HG03520 (cell line): ENCODE measurements at regions not wholly inside any gene's neighbourhood (a gene's known extent, or its start where the extent isn't known, plus 50 kb on each side); places are given as distances from the start of the nearest gene placed in this dataset.

ENCODE experiments used
- ATAC-seq: cut with Tn5 transposase; IDR thresholded peaks from one replicate; pipeline ENCODE4 v1.9.1; 2021; ENCODE audit warnings: mild to moderate bottlenecking, moderate library complexity; ENCODE audit not compliant: unreplicated experiment

GRCh38 chr10:107826171-107826570, 661.7 kb upstream of the SORCS1 start:
- no peak for ATAC-seq

GRCh38 chr10:107814865-107815487, 650.5 kb upstream of the SORCS1 start:
- no peak for ATAC-seq

- no peak for ATAC-seq
Observed at GRCh38 chr10:107813451-107814162, 649.1 kb upstream of the SORCS1 start.

DNA sequence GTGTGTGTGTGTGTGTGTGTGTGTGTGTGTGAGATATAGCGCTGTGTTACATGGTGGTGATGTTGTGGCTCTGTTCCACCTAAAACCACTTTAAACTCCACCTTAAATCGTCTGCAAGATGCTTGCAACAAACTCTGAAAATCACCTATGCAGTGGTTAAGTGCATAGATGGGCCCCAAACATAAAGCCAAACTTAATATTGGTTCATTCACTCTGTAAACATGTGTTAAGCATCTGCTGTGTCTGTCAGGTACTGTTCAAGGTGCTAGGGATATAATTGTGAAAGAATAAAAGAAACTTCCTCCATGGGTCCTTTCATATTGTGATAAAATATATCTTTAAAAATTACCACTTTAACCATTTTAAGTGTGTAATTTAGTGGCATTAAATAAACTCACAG, 645.4 kb upstream of the SORCS1 start:
- ATAC-seq: no peak

- no peak for ATAC-seq
Observed at GRCh38 chr10:107807836-107808235, 643.3 kb upstream of the SORCS1 start.

DNA sequence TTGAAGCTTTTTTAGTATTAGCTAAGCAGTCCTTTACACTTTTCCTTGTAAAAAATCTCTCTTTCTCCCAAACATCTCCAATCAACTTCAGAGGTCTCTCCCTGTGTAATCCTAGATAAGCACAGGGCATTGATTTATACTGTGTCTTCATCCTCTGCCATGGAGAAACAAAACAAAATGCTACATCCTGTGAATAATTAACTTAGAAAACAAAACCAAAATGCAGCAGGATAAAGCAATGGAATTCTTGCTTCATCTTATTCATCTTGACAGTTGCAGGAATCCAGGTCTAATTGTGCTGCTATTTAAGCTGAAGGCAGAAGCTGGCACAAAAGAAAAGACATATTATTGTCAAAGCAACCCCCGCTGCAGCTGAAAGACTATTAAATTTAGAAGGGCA, 641.5 kb upstream of the SORCS1 start:
- no peak for ATAC-seq

- no peak for ATAC-seq
Observed at GRCh38 chr10:107803546-107803945, 639.0 kb upstream of the SORCS1 start.

- ATAC-seq: no peak
Observed at GRCh38 chr10:107800061-107800460, 635.6 kb upstream of the SORCS1 start.

GRCh38 chr10:107790271-107790670, 625.8 kb upstream of the SORCS1 start:
- no peak for ATAC-seq

DNA sequence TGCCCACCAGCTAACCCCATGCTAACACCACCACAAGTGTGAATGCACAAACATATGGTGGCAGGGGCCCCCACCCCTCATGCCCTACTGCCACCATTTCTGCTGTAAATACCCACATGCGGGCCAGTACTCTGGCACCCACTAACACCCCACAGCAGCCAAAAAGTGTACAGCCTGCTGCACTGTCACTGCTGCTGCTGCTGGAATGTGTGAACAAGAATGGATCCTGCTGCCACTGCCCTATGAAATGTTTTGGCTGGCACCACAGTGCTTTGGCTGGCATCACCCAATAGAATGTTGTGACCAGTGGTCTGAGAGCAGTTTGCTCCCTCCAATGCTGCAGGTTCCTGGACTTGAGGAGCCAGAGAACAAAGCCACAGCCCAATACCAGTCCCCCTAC, 606.6 kb upstream of the SORCS1 start:
- ATAC-seq: no peak

DNA sequence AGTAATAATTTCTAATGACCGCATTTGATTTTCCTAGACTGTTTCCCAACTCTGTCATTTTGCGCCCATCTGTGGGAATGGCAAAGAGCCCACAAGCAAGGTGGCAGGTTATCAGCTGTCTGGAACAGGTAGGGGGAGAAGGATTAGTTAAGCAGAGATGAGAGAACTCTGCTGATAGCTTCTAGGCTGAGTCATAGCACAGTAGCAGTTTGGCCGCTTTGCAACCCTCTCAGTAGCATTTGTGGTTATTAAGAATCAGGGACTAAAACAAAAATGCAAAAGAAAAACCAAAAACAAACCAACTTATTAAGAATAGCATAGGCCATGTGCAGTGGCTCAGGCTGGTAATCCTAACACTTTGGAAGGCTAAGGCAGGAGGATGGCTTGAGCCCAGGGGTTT, 602.7 kb upstream of the SORCS1 start:
- no peak for ATAC-seq

DNA sequence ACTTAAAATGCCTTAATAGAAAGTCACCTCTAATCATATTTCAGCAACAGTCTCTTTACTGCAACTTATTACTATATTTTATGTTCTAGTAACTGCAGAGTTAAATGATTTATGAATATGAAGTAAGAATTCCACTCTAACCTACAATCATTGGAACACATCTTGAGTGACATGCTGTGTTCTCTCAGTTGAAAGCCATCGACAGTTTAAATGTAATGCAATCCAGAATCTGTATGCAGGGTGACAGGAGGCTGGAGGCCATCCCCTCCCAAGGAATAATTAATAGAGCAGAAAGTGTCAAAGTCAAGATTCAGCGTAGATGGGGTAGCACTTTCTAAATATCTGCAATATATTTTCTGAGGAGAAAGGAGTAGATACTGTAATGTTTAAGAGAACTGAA, 590.3 kb upstream of the SORCS1 start:
- no peak for ATAC-seq

DNA sequence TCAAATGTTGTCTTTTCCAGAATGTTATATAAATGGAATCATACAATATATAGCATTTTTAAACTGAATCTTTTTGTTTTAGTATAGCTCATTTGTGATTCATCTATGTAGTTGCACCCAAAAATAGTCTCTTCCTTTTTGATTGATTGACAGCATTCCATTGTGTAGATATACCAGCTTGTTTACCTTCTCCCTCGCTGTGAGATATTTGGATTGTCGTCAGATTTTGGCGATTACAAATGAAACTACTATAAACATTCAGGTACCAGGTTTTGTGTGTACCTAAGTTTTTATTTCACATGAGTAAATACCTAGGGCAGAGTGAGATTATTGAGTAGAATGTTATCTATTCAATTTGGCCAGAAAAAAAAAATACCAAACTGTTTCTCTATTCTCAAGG, 584.7 kb upstream of the SORCS1 start:
- no peak for ATAC-seq

- ATAC-seq: no peak
Observed at GRCh38 chr10:107747851-107748250, 583.3 kb upstream of the SORCS1 start.

GRCh38 chr10:107741971-107742370, 577.5 kb upstream of the SORCS1 start:
- ATAC-seq: no peak

DNA sequence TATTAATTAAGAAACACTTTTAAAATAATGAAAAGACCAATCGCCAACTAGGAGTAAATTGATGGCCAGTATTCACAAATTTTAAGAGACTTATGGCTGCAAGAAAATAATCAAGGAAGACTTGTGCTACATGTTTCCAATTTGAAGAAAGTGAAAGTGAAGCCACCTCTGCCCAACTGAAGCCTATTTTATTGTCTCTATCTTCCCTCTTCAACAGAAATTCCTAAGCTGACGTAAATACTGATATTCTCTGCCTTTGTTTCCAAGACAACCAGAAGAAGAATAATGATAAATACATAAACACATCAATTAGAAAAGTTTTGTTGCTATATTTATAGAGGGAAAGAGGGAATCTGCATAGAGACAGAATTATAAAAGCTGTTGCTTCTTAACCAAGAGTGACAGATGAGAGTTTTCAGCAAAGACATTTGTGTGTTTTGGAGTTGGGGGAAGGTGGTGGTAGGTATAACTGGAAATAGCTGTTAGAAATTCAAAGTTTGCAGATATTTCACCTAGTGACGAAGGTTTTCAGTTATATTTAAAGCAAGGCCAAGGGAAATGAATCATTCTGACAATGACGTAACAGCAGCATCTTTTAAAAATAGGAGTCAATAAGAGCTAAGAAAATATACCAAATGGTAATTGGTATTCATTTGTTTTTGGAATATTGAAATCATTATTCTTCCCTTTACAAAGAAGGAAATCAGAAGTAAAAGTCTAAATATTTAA, 576.6 kb upstream of the SORCS1 start:
- ATAC-seq: no peak

- ATAC-seq: no peak
Observed at GRCh38 chr10:107739951-107740350, 575.4 kb upstream of the SORCS1 start.

DNA sequence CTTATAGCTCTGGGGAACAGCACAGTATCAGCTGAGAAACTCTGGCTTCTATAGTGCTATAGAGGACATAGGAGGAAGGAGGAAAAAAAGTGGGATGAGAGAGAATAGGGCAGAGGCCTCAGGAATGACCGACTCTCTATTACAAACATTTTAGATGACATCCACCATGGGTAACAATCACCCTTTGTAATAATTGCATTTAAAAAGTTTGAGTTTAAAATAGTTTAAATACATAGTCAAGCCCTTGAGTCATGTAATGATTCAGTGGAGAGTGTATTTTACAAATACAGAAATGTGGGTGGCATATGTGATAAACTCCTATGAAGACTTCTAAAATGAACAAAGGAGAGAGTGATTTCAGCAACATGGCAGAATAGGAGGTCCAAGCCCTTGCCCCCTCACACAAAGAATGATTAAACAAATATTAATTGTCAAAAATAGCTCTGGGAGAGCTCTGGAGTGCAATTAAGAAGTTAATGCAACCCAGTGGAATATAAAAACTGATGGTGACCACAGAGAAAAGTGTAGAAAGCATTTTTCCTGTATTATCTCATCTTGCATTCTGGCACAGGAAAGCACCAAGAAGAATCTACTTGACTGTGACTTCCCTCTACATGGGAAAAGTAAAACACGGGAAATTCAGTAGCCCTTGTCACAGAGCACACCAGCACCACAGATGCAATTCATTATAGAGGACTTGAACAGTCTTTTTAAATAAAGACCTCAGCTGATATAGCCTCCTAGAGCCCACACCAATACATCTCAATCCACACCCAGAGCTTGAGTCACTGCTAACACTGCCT, 569.0 kb upstream of the SORCS1 start:
- ATAC-seq: no peak

GRCh38 chr10:107732045-107732444, 567.5 kb upstream of the SORCS1 start:
- no peak for ATAC-seq

GRCh38 chr10:107728807-107729206, 564.3 kb upstream of the SORCS1 start:
- no peak for ATAC-seq

GRCh38 chr10:107727767-107728317, 563.3 kb upstream of the SORCS1 start:
- ATAC-seq: no peak
